ENCODE measurements at regions not wholly inside any gene's neighbourhood (a gene's known extent, or its start where the extent isn't known, plus 50 kb on each side); places are given as distances from the start of the nearest gene placed in this dataset.

DNA sequence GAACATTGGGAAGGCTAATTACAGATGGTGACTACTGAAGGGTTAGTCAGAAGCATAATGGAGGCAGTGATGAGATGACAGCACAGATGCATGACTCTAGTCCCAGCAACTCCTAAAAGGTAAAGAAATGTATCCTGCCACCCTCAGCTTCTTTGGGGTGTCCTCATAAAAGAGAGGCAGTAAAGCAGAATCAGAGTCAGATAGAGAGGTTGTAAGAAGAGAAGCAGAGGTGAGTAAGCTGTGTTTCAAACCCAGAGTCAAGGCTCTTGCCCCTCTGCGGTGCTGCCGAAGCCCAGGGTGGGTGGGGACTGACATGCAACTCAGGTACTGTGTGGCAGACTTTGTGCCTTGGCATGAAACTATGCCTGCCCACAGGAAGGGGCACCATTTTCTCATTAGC is 59.5 kb upstream of the PGM2 start:
- H3K79me2 ChIP-seq (ENCODE audit: insufficient read depth, low read length): no peaks in the 10 kb centered on the region
- 100% methylated on average over 2 of the region's 2 CpGs for WGBS (ENCODE audit: insufficient coverage)
- peaks cover 24 to 25% of the 10 kb centered on the region in 2 donors for H3K4me1 ChIP-seq (ENCODE audit: control insufficient read depth in 1 of 2, insufficient read depth in 2 of 2, low read length in 2 of 2)
- peak overlapping the region in 1 of 2 donors; percentile 18 for H3K27ac ChIP-seq (ENCODE audit: low read depth in 1 of 2, low read length in 2 of 2)
- H3K4me2 ChIP-seq (replicated peaks; ENCODE audit: extremely low read depth, low read length, poor library complexity, severe bottlenecking): no peak overlapping the region
- H3K9me3 ChIP-seq (replicated peaks in 1 of 2; ENCODE audit: control insufficient read depth in 1 of 2, insufficient read depth in 1 of 2, low read length in 2 of 2): no peaks in the 10 kb centered on the region
- Mint-ChIP-seq H3K27ac (peak overlapping the region in 3 of 7 donors; percentile 43 to 77 (median 46)), H3K27me3 (ENCODE audit: low read depth in 3 of 3) (peaks cover 0 to 6% (median 2%) of the 10 kb centered on the region in 3 donors), H3K4me1 (peaks cover 28% of the 10 kb centered on the region), H3K9me3 (peaks cover 0 to 2% (median 0%) of the 10 kb centered on the region in 7 donors), H3K36me3 (no peaks in the 10 kb centered on the region), H3K4me3 (no peak overlapping the region)
- no peaks in the 10 kb centered on the region for H4K20me1 ChIP-seq (ENCODE audit: insufficient read depth, low read length)
- H3K36me3 ChIP-seq (replicated peaks in 1 of 2; ENCODE audit: control insufficient read depth in 1 of 2, insufficient read depth in 2 of 2, low read length in 2 of 2): no peaks in the 10 kb centered on the region
- H3K4me3 ChIP-seq (replicated peaks in 1 of 3; ENCODE audit: low read depth in 2 of 3, low read length in 3 of 3): no peak overlapping the region
- H2AFZ ChIP-seq (ENCODE audit: insufficient read depth, low read depth, low read length, poor library complexity, severe bottlenecking): peak overlapping the region; percentile 29
- TF ChIP-seq, protein P1, sequence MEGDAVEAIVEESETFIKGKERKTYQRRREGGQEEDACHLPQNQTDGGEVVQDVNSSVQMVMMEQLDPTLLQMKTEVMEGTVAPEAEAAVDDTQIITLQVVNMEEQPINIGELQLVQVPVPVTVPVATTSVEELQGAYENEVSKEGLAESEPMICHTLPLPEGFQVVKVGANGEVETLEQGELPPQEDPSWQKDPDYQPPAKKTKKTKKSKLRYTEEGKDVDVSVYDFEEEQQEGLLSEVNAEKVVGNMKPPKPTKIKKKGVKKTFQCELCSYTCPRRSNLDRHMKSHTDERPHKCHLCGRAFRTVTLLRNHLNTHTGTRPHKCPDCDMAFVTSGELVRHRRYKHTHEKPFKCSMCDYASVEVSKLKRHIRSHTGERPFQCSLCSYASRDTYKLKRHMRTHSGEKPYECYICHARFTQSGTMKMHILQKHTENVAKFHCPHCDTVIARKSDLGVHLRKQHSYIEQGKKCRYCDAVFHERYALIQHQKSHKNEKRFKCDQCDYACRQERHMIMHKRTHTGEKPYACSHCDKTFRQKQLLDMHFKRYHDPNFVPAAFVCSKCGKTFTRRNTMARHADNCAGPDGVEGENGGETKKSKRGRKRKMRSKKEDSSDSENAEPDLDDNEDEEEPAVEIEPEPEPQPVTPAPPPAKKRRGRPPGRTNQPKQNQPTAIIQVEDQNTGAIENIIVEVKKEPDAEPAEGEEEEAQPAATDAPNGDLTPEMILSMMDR (IDR thresholded peaks at IDR 0.05): no peak
- no peak overlapping the region for H3K9ac ChIP-seq (ENCODE audit: insufficient read depth, low read length, poor library complexity, severe bottlenecking)
- H3K27me3 ChIP-seq (ENCODE audit: control insufficient read depth in 2 of 2, insufficient read depth in 2 of 2, low read length in 2 of 2): no peaks in the 10 kb centered on the region
- no peak for DNase-seq
- intact Hi-C loops (cut with micrococcal nuclease): no loop called here

DNA sequence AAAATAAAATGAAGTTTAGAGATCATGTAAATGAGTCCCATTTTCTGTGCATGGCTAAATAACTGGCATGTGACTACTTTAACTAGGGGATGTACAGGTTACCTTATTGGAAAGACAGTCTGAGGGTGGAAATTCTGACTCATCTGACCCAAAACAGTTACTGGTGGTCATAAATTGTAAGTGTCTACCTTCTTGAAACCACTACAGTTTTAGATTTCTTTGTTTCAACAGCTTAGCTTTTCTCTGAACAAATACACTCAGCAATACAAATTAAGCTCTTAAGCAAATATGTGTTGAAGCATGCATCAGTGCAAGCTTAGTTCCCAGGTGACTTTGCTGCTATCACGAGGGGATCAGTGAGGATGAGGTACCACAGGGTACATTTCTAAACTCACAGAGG is 60.7 kb upstream of the PGM2 start:
- WGBS (ENCODE audit: insufficient coverage): no CpG with 5 or more reads among the region's 1 CpG
- peaks cover 0 to 6% (median 2%) of the 10 kb centered on the region in 3 donors for H3K27me3 Mint-ChIP-seq (ENCODE audit: low read depth in 3 of 3)
- H3K4me3 Mint-ChIP-seq: no peak overlapping the region

More for the DNA sequence above, 60.7 kb upstream of the PGM2 start:
- TF ChIP-seq, protein P1 (IDR thresholded peaks at IDR 0.05): no peak
- no peak overlapping the region for H3K9ac ChIP-seq (ENCODE audit: insufficient read depth, low read length, poor library complexity, severe bottlenecking)
- H4K20me1 ChIP-seq (ENCODE audit: insufficient read depth, low read length): no peaks in the 10 kb centered on the region
- Mint-ChIP-seq H3K27ac (peak overlapping the region in 1 of 7 donors; percentile 27), H3K9me3 (peaks cover 0 to 2% (median 0%) of the 10 kb centered on the region in 7 donors), H3K36me3 (no peaks in the 10 kb centered on the region), H3K4me1 (peaks cover 39% of the 10 kb centered on the region)
- no peak for DNase-seq
- H3K27ac ChIP-seq (ENCODE audit: low read depth in 1 of 2, low read length in 2 of 2): no peak overlapping the region
- H3K36me3 ChIP-seq (replicated peaks in 1 of 2; ENCODE audit: control insufficient read depth in 1 of 2, insufficient read depth in 2 of 2, low read length in 2 of 2): no peaks in the 10 kb centered on the region
- H3K9me3 ChIP-seq (replicated peaks in 1 of 2; ENCODE audit: control insufficient read depth in 1 of 2, insufficient read depth in 1 of 2, low read length in 2 of 2): no peaks in the 10 kb centered on the region
- no peak overlapping the region for H3K4me2 ChIP-seq (replicated peaks; ENCODE audit: extremely low read depth, low read length, poor library complexity, severe bottlenecking)
- H3K4me1 ChIP-seq (ENCODE audit: control insufficient read depth in 1 of 2, insufficient read depth in 2 of 2, low read length in 2 of 2): peaks cover 36 to 37% of the 10 kb centered on the region in 2 donors
- H2AFZ ChIP-seq (ENCODE audit: insufficient read depth, low read depth, low read length, poor library complexity, severe bottlenecking): no peak overlapping the region
- no peaks in the 10 kb centered on the region for H3K79me2 ChIP-seq (ENCODE audit: insufficient read depth, low read length)
- H3K4me3 ChIP-seq (replicated peaks in 1 of 3; ENCODE audit: low read depth in 2 of 3, low read length in 3 of 3): no peak overlapping the region
- no peaks in the 10 kb centered on the region for H3K27me3 ChIP-seq (ENCODE audit: control insufficient read depth in 2 of 2, insufficient read depth in 2 of 2, low read length in 2 of 2)
- intact Hi-C loops (cut with micrococcal nuclease): no loop called here

Data from CD14-positive monocyte (primary cell).